Panc1 (cell line): ENCODE measurements at regions not wholly inside any gene's neighbourhood (a gene's known extent, or its start where the extent isn't known, plus 50 kb on each side); places are given as distances from the start of the nearest gene placed in this dataset.

Experiments
- POLR2AphosphoS5 ChIP-seq: IDR thresholded peaks from 2 replicates; pipeline ENCODE4 v1.6.1; 2012; ENCODE audit warnings: mild to moderate bottlenecking, low read depth, low read length, moderate library complexity
- SIN3A ChIP-seq: IDR thresholded peaks from 2 replicates; pipeline ENCODE4 v1.6.1; 2012; ENCODE audit warnings: low read depth, mild to moderate bottlenecking, low read length, moderate library complexity, borderline replicate concordance; ENCODE audit not compliant: insufficient read depth
- TCF7L2 ChIP-seq: IDR thresholded peaks from 2 replicates; pipeline ENCODE4 v1.6.1; 2011; ENCODE audit warnings: mild to moderate bottlenecking, low read depth, low read length, inconsistent platforms
- TF ChIP-seq, protein P1 (sequence below): fragments of 450-650 bp; IDR thresholded peaks from 2 replicates; pipeline ENCODE4 v1.5.1; 2017; ENCODE audit warnings: mild to moderate bottlenecking
- TF ChIP-seq, protein P2 (sequence below), 2 experiments: IDR thresholded peaks; 2 replicates each; pipeline ENCODE4 v1.6.1; 2011 to 2012; ENCODE audit warnings: low read depth in 2 of 2, control low read depth in 1 of 2, low read length in 1 of 2, mild to moderate bottlenecking in 1 of 2, moderate library complexity in 1 of 2; ENCODE audit not compliant: insufficient read depth in 1 of 2

DNA sequence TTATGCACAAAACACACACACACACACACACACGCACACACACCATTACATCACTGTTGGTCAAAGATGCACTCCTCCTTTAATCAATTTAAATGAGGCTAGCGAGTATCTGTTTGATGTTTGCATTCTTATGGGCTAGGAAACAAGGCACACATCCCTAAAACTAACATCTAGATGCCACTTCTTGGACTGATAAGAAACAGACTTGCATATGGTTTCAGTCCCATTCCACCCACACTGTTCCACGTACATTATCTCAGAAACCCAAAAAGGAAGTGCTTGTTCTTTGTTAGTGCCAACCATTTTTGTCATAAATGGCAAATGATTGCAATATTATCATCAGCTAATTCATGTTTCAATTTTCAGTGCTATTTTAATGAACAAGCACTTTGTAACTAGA lies 69.5 kb downstream of the CCR1 start:
- TF ChIP-seq, protein P1, sequence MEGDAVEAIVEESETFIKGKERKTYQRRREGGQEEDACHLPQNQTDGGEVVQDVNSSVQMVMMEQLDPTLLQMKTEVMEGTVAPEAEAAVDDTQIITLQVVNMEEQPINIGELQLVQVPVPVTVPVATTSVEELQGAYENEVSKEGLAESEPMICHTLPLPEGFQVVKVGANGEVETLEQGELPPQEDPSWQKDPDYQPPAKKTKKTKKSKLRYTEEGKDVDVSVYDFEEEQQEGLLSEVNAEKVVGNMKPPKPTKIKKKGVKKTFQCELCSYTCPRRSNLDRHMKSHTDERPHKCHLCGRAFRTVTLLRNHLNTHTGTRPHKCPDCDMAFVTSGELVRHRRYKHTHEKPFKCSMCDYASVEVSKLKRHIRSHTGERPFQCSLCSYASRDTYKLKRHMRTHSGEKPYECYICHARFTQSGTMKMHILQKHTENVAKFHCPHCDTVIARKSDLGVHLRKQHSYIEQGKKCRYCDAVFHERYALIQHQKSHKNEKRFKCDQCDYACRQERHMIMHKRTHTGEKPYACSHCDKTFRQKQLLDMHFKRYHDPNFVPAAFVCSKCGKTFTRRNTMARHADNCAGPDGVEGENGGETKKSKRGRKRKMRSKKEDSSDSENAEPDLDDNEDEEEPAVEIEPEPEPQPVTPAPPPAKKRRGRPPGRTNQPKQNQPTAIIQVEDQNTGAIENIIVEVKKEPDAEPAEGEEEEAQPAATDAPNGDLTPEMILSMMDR = no peak
- TF ChIP-seq POLR2AphosphoS5 (no peak), TCF7L2 (no peak), SIN3A (no peak)
- TF ChIP-seq, protein P2, sequence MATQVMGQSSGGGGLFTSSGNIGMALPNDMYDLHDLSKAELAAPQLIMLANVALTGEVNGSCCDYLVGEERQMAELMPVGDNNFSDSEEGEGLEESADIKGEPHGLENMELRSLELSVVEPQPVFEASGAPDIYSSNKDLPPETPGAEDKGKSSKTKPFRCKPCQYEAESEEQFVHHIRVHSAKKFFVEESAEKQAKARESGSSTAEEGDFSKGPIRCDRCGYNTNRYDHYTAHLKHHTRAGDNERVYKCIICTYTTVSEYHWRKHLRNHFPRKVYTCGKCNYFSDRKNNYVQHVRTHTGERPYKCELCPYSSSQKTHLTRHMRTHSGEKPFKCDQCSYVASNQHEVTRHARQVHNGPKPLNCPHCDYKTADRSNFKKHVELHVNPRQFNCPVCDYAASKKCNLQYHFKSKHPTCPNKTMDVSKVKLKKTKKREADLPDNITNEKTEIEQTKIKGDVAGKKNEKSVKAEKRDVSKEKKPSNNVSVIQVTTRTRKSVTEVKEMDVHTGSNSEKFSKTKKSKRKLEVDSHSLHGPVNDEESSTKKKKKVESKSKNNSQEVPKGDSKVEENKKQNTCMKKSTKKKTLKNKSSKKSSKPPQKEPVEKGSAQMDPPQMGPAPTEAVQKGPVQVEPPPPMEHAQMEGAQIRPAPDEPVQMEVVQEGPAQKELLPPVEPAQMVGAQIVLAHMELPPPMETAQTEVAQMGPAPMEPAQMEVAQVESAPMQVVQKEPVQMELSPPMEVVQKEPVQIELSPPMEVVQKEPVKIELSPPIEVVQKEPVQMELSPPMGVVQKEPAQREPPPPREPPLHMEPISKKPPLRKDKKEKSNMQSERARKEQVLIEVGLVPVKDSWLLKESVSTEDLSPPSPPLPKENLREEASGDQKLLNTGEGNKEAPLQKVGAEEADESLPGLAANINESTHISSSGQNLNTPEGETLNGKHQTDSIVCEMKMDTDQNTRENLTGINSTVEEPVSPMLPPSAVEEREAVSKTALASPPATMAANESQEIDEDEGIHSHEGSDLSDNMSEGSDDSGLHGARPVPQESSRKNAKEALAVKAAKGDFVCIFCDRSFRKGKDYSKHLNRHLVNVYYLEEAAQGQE (IDR thresholded peaks at IDR 0.05; ENCODE audit: insufficient read depth in 1 of 2, low read depth in 2 of 2, low read length in 1 of 2) = no peak
